ENCODE measurements at regions not wholly inside any gene's neighbourhood (a gene's known extent, or its start where the extent isn't known, plus 50 kb on each side); places are given as distances from the start of the nearest gene placed in this dataset.

DNA sequence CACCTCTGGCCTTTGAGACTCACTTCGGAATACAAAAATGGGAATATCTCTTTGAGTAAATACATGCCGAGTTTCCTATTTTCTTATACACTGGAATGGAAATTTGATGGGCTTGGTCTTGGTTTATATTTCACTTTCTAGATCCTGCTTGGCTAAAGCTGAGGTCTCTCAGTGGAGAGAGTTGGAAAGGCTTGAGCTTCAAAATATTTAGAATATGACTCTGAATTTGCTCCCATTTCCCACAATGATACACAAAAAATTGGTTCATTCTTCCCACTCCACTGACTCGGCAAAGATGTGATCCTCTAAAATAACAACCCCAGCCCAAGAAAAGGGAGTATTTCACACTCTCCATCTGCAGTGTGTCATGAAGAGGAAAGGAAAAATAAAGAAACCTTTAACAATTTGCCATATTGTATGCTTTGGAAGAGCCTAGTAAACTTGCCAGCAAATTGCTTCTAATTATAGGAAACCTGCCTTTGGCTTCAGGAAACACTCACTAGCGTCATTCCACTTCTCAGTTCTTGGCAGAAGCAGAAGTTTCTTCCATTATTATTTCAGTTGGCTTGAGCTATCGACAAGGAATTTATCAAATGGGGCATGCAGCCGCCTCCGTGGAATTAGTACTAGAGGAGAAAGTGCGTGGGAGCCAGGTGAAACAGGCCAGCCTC, 302.9 kb downstream of the NSG2 start:
- DNase-seq: no peak
- no peak for TF ChIP-seq CTCF (conservative IDR thresholded peaks at IDR 0.05)
- no peak overlapping the region for H3K4me3 Mint-ChIP-seq
- Histone ChIP-seq H3K4me1 (ENCODE audit: control insufficient read depth, insufficient read depth, low read length) (no peaks in the 10 kb centered on the region), H3K4me3 (ENCODE audit: low read length) (no peak overlapping the region), H3K27me3 (ENCODE audit: control insufficient read depth, insufficient read depth, low read length, poor library complexity, severe bottlenecking) (peaks cover 39% of the 10 kb centered on the region), H3K36me3 (ENCODE audit: control insufficient read depth, insufficient read depth, low read length) (no peaks in the 10 kb centered on the region), H3K9ac (ENCODE audit: extremely low read depth, low read length, poor library complexity, severe bottlenecking) (no peak overlapping the region), H3K27ac (ENCODE audit: low read depth, low read length) (no peak overlapping the region), H3K9me3 (ENCODE audit: control insufficient read depth, low read length) (no peaks in the 10 kb centered on the region)
- no peaks in the 10 kb centered on the region for H3K36me3 Mint-ChIP-seq (ENCODE audit: low read depth)
- no peak overlapping the region for H3K27ac Mint-ChIP-seq
- H3K4me1 Mint-ChIP-seq: peaks cover 10% of the 10 kb centered on the region
- WGBS, 2 experiments (ENCODE audit: insufficient coverage in 1 of 2, insufficient read length in 1 of 2): 88 to 89% methylated on average over 6 to 8 of the region's 8 CpGs
- H3K9me3 Mint-ChIP-seq: peaks cover 3% of the 10 kb centered on the region
- H3K27me3 Mint-ChIP-seq (ENCODE audit: insufficient read depth): peaks cover 37% of the 10 kb centered on the region

GRCh38 chr5:174352681-174353080, 307.2 kb downstream of the NSG2 start:
- Histone ChIP-seq H3K4me3 (ENCODE audit: low read length) (no peak overlapping the region), H3K27me3 (ENCODE audit: control insufficient read depth, insufficient read depth, low read length, poor library complexity, severe bottlenecking) (peaks cover 63% of the 10 kb centered on the region), H3K27ac (ENCODE audit: low read depth, low read length) (no peak overlapping the region), H3K9ac (ENCODE audit: extremely low read depth, low read length, poor library complexity, severe bottlenecking) (no peak overlapping the region), H3K9me3 (ENCODE audit: control insufficient read depth, low read length) (no peaks in the 10 kb centered on the region), H3K4me1 (ENCODE audit: control insufficient read depth, insufficient read depth, low read length) (no peaks in the 10 kb centered on the region), H3K36me3 (ENCODE audit: control insufficient read depth, insufficient read depth, low read length) (no peaks in the 10 kb centered on the region)
- no peaks in the 10 kb centered on the region for H3K4me1 Mint-ChIP-seq
- no peak for TF ChIP-seq CTCF (conservative IDR thresholded peaks at IDR 0.05)
- H3K36me3 Mint-ChIP-seq (ENCODE audit: low read depth): no peaks in the 10 kb centered on the region
- DNase-seq: no peak
- 90% methylated on average over 4 of the region's 4 CpGs; no CpG with 5 or more reads in 1 of the 2 experiments for WGBS, 2 experiments (ENCODE audit: insufficient coverage in 1 of 2, insufficient read length in 1 of 2)
- no peak overlapping the region for H3K4me3 Mint-ChIP-seq
- no peaks in the 10 kb centered on the region for H3K9me3 Mint-ChIP-seq
- H3K27me3 Mint-ChIP-seq (ENCODE audit: insufficient read depth): peaks cover 43% of the 10 kb centered on the region
- no peak overlapping the region for H3K27ac Mint-ChIP-seq

DNA sequence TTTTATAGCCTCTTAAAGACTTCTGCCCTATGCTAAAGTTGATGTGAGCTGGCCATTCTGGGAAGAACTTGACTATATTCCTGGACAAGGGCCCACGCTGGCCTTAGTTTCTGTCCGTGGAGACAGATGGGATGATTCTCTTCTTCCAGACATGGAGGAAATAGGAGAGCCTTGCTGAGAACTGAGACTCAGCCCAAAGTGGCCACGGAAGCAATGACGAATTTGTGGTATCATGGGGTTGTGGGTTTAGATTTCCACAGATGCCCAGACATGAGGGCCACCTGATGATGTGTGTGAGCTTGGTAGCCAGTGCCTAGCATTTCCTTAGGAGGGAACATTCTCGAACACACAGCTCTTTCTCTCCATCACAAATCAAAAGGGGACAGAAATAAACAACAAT, 309.1 kb downstream of the NSG2 start:
- H3K9me3 ChIP-seq (ENCODE audit: control insufficient read depth, low read length): no peaks in the 10 kb centered on the region
- Mint-ChIP-seq H3K36me3 (ENCODE audit: low read depth) (no peaks in the 10 kb centered on the region), H3K4me3 (no peak overlapping the region), H3K27ac (no peak overlapping the region), H3K27me3 (ENCODE audit: insufficient read depth) (peaks cover 28% of the 10 kb centered on the region), H3K9me3 (no peaks in the 10 kb centered on the region), H3K4me1 (peaks cover 3% of the 10 kb centered on the region)
- no peaks in the 10 kb centered on the region for H3K36me3 ChIP-seq (ENCODE audit: control insufficient read depth, insufficient read depth, low read length)
- H3K9ac ChIP-seq (ENCODE audit: extremely low read depth, low read length, poor library complexity, severe bottlenecking): no peak overlapping the region
- peaks cover 46% of the 10 kb centered on the region for H3K27me3 ChIP-seq (ENCODE audit: control insufficient read depth, insufficient read depth, low read length, poor library complexity, severe bottlenecking)
- H3K27ac ChIP-seq (ENCODE audit: low read depth, low read length): no peak overlapping the region
- peak; percentile 25 for DNase-seq
- no peak for TF ChIP-seq CTCF (conservative IDR thresholded peaks at IDR 0.05)
- no peak overlapping the region for H3K4me3 ChIP-seq (ENCODE audit: low read length)
- WGBS, 2 experiments (ENCODE audit: insufficient coverage in 1 of 2, insufficient read length in 1 of 2): 94 to 100% methylated on average over 3 to 5 of the region's 5 CpGs
- no peaks in the 10 kb centered on the region for H3K4me1 ChIP-seq (ENCODE audit: control insufficient read depth, insufficient read depth, low read length)

All from endodermal cell (in vitro differentiated cells).